DND-41 (cell line): ENCODE measurements at regions not wholly inside any gene's neighbourhood (a gene's known extent, or its start where the extent isn't known, plus 50 kb on each side); places are given as distances from the start of the nearest gene placed in this dataset.
"Not testable (repeated sequence)": the region's sequence is repeated elsewhere in the genome, so short reads cannot be mapped to it uniquely, and the experiment has no call there.

Source experiments
- ATAC-seq: fragments of 200-7000 bp; cut with Tn5 transposase; 3 replicates; pipeline ENCODE4 v1.9.1; 2021; ENCODE audit warnings: low read depth; ENCODE audit not compliant: insufficient read depth
- DNase-seq: peaks from one replicate; pipeline ENCODE4 v3.0.0-alpha.2; 2020
- H2AFZ ChIP-seq: 2 replicates; pipeline ENCODE4 v1.6.0; 2012; ENCODE audit warnings: low read depth, low read length
- H3K27ac ChIP-seq: 2 replicates; pipeline ENCODE4 v1.5.1; 2012; ENCODE audit warnings: low read length, inconsistent platforms
- H3K27me3 ChIP-seq: fragments of 200-600 bp; sonication (generic); 2 replicates; pipeline ENCODE4 v1.6.0; 2012; ENCODE audit warnings: low read length, mild to moderate bottlenecking, inconsistent platforms; ENCODE audit not compliant: insufficient read depth, poor library complexity
- H3K36me3 ChIP-seq: 2 replicates; pipeline ENCODE4 v1.5.1; 2012; ENCODE audit warnings: low read length, inconsistent platforms; ENCODE audit not compliant: insufficient read depth
- H3K4me1 ChIP-seq: 2 replicates; pipeline ENCODE4 v1.5.1; 2012; ENCODE audit warnings: mild to moderate bottlenecking, low read length; ENCODE audit not compliant: insufficient read depth
- H3K4me2 ChIP-seq: 2 replicates; pipeline ENCODE4 v1.6.0; 2012; ENCODE audit warnings: mild to moderate bottlenecking, moderate library complexity, low read length, inconsistent platforms; ENCODE audit not compliant: insufficient read depth
- H3K4me3 ChIP-seq, 2 experiments: fragments of 200-600 bp in 1 of 2; shearing (Covaris generic) in 1 of 2; 2 replicates each; pipeline ENCODE4 v1.5.1; 2012 to 2016; ENCODE audit warnings: inconsistent platforms in 2 of 2, low read length in 2 of 2, mild to moderate bottlenecking in 2 of 2, low read depth in 1 of 2, moderate library complexity in 1 of 2
- H3K79me2 ChIP-seq: 2 replicates; pipeline ENCODE4 v1.6.0; 2012; ENCODE audit warnings: low read length, inconsistent platforms; ENCODE audit not compliant: insufficient read depth
- H3K9ac ChIP-seq: 2 replicates; pipeline ENCODE4 v1.6.0; 2012; ENCODE audit warnings: low read depth, mild to moderate bottlenecking, inconsistent platforms, low read length, moderate library complexity
- H3K9me3 ChIP-seq: 2 replicates; pipeline ENCODE4 v1.5.1; 2012; ENCODE audit warnings: low read length, moderate library complexity, mild to moderate bottlenecking, inconsistent platforms; ENCODE audit not compliant: insufficient read depth, severe bottlenecking
- H4K20me1 ChIP-seq: 2 replicates; pipeline ENCODE4 v1.6.0; 2012; ENCODE audit warnings: low read length; ENCODE audit not compliant: insufficient read depth
- CTCF ChIP-seq: IDR thresholded peaks from 2 replicates; pipeline ENCODE4 v1.5.1; 2012; ENCODE audit warnings: borderline replicate concordance, low read length, moderate library complexity, mild to moderate bottlenecking; ENCODE audit not compliant: poor library complexity, severe bottlenecking; ENCODE audit errors: extremely low read depth
- EZH2 ChIP-seq: IDR thresholded peaks from 3 replicates; pipeline ENCODE4 v1.6.1; 2012; ENCODE audit warnings: borderline replicate concordance, low read depth, mild to moderate bottlenecking, moderate library complexity, low read length, inconsistent platforms; ENCODE audit not compliant: severe bottlenecking

DNA sequence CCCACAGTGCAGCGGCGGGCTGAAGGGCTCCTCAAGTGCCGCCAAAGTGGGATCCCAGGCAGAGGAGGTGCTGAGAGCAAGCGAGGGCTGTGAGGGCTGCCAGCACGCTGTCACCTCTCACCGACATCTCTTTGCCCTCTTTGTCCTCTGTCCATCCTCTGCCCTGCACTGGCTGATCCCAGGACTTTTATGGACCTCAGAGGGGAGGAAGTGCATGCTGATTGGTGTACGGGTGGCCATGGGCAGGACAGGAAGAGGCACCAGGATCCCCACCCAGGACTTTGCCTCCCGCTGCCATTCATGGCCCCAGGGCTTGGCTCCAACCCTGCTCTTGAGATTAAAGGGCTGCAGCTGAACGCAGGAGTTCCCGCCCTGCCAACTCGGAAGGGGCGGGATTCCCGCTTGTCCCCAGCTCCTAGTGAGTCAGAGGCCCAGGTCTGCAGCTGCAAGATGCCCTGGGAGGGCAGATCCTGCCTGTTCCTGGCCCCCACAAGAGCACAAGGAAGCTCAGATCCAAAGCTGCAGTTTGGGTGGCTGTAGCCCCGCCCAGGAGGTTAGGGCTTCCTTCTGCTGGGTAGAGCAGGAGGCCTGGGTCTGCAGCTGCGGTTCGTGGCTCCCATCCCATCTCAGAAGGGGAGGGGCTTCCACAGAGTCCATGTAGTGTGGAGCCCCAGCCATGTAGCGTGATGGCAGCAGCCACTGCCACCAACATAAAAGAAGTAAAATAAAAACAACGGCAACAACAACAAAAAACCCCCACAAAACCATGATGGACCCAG lies 1716.7 kb downstream of the SLITRK1 start:
- no peaks in the 10 kb centered on the region for H3K9me3 ChIP-seq
- H4K20me1 ChIP-seq: no peaks in the 10 kb centered on the region
- no peak overlapping the region for H3K9ac ChIP-seq
- ATAC-seq: no peak
- no peaks in the 10 kb centered on the region for H3K4me1 ChIP-seq
- TF ChIP-seq CTCF: no peak
- TF ChIP-seq EZH2: no peak
- H3K4me2 ChIP-seq: no peak overlapping the region
- H2AFZ ChIP-seq: no peak overlapping the region
- no peaks in the 10 kb centered on the region for H3K36me3 ChIP-seq
- no peak for DNase-seq
- H3K27me3 ChIP-seq: no peaks in the 10 kb centered on the region
- no peak overlapping the region for H3K27ac ChIP-seq
- no peak overlapping the region for H3K4me3 ChIP-seq
- no peaks in the 10 kb centered on the region for H3K79me2 ChIP-seq

GRCh38 chr13:82164780-82165395 lies 1717.4 kb downstream of the SLITRK1 start:
- not testable (repeated sequence) for ATAC-seq, DNase-seq, H2AFZ ChIP-seq

DNA sequence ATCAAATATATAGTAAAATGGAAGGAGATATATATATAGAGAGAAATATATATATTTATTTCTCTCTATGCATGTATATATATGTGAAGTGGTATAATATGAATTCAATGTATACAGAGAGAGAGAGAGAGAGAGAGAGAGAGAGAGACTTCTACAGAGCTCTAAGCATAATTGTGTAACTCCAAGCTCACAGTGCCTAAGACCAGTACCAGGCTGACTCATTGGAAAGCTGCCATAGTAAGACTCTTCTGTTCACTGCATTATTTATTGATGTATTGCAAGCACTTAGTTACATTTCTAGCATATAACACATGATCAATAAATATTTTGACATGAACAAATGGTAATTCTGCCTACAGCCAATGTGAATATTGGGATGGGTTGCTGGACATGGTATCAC lies 1734.7 kb downstream of the SLITRK1 start:
- Histone ChIP-seq H2AFZ (no peak overlapping the region), H3K36me3 (no peaks in the 10 kb centered on the region), H4K20me1 (no peaks in the 10 kb centered on the region), H3K9me3 (no peaks in the 10 kb centered on the region), H3K27me3 (no peaks in the 10 kb centered on the region), H3K9ac (no peak overlapping the region), H3K79me2 (no peaks in the 10 kb centered on the region), H3K4me3 (no peak overlapping the region), H3K27ac (no peak overlapping the region), H3K4me1 (no peaks in the 10 kb centered on the region), H3K4me2 (no peak overlapping the region)
- no peak for ATAC-seq
- TF ChIP-seq EZH2 (no peak), CTCF (no peak)
- no peak for DNase-seq

More at GRCh38 chr13:82164780-82165395, 1717.4 kb downstream of the SLITRK1 start:
- not testable (repeated sequence) for H3K9ac ChIP-seq, H3K4me2 ChIP-seq, H3K27ac ChIP-seq, H3K4me3 ChIP-seq, H3K79me2 ChIP-seq, H3K36me3 ChIP-seq, H3K27me3 ChIP-seq, H3K9me3 ChIP-seq, H3K4me1 ChIP-seq, H4K20me1 ChIP-seq

- no peaks in the 10 kb centered on the region for H3K4me1 ChIP-seq
- no peaks in the 10 kb centered on the region for H4K20me1 ChIP-seq
- H3K9ac ChIP-seq: no peak overlapping the region
- no peak overlapping the region for H2AFZ ChIP-seq
- DNase-seq (no peak), ATAC-seq (no peak)
- H3K36me3 ChIP-seq: no peaks in the 10 kb centered on the region
- H3K79me2 ChIP-seq: no peaks in the 10 kb centered on the region
- H3K4me2 ChIP-seq: no peak overlapping the region
- H3K9me3 ChIP-seq: peaks cover 3% of the 10 kb centered on the region
- H3K27ac ChIP-seq: no peak overlapping the region
- no peaks in the 10 kb centered on the region for H3K27me3 ChIP-seq
- H3K4me3 ChIP-seq: no peak overlapping the region
- TF ChIP-seq CTCF (no peak), EZH2 (no peak)
Measured at GRCh38 chr13:82136880-82137279, 1745.4 kb downstream of the SLITRK1 start.
